DND-41 (cell line): ENCODE measurements at regions not wholly inside any gene's neighbourhood (a gene's known extent, or its start where the extent isn't known, plus 50 kb on each side); places are given as distances from the start of the nearest gene placed in this dataset.

ENCODE experiments used
- CTCF ChIP-seq: IDR thresholded peaks from 2 replicates; pipeline ENCODE4 v1.5.1; 2012; ENCODE audit warnings: borderline replicate concordance, low read length, moderate library complexity, mild to moderate bottlenecking; ENCODE audit not compliant: poor library complexity, severe bottlenecking; ENCODE audit errors: extremely low read depth
- EZH2 ChIP-seq: IDR thresholded peaks from 3 replicates; pipeline ENCODE4 v1.6.1; 2012; ENCODE audit warnings: borderline replicate concordance, low read depth, mild to moderate bottlenecking, moderate library complexity, low read length, inconsistent platforms; ENCODE audit not compliant: severe bottlenecking

- TF ChIP-seq CTCF (no peak), EZH2 (no peak)
These were observed 81.2 kb upstream of the CCBE1 start for GRCh38 chr18:59778434-59778833.
